ENCODE measurements at regions not wholly inside any gene's neighbourhood (a gene's known extent, or its start where the extent isn't known, plus 50 kb on each side); places are given as distances from the start of the nearest gene placed in this dataset.

- TF ChIP-seq BACH2 (CRISPR knock-in tag; IDR thresholded peaks at IDR 0.05; ENCODE audit: borderline replicate concordance) (no peak), TOX (CRISPR knock-in tag; IDR thresholded peaks at IDR 0.05; ENCODE audit: borderline replicate concordance) (no peak), CSRNP3 (CRISPR knock-in tag; IDR thresholded peaks at IDR 0.05) (no peak), SNAI2 (CRISPR knock-in tag; IDR thresholded peaks at IDR 0.05) (no peak)
- TF ChIP-seq, protein P1, sequence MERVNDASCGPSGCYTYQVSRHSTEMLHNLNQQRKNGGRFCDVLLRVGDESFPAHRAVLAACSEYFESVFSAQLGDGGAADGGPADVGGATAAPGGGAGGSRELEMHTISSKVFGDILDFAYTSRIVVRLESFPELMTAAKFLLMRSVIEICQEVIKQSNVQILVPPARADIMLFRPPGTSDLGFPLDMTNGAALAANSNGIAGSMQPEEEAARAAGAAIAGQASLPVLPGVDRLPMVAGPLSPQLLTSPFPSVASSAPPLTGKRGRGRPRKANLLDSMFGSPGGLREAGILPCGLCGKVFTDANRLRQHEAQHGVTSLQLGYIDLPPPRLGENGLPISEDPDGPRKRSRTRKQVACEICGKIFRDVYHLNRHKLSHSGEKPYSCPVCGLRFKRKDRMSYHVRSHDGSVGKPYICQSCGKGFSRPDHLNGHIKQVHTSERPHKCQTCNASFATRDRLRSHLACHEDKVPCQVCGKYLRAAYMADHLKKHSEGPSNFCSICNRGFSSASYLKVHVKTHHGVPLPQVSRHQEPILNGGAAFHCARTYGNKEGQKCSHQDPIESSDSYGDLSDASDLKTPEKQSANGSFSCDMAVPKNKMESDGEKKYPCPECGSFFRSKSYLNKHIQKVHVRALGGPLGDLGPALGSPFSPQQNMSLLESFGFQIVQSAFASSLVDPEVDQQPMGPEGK (CRISPR knock-in tag; IDR thresholded peaks at IDR 0.05; ENCODE audit: borderline replicate concordance): no peak
Measured at GRCh38 chr2:58920001-58920400, 678.9 kb upstream of the FANCL start.
